Breast epithelium (tissue), 4 donors: ENCODE measurements at regions not wholly inside any gene's neighbourhood (a gene's known extent, or its start where the extent isn't known, plus 50 kb on each side); places are given as distances from the start of the nearest gene placed in this dataset.

Source experiments
- DNase-seq, 2 donors: peaks; one replicate each; pipeline ENCODE4 v3.0.0-alpha.2; 2019; ENCODE audit warnings: low spot score in 2 of 2
- H3K27ac ChIP-seq, 2 donors: fragments of 200-600 bp; sonication (generic) in 1 of 2; one replicate each; pipeline ENCODE4 v1.5.1; 2016 to 2019; ENCODE audit warnings: mild to moderate bottlenecking in 1 of 2
- H3K27me3 ChIP-seq, 2 donors: fragments of 200-600 bp; sonication (generic) in 1 of 2; one replicate each; pipeline versions ENCODE4 v1.5.1 to v1.6.0; 2017 to 2019; ENCODE audit warnings: control low read depth in 1 of 2, mild to moderate bottlenecking in 1 of 2
- H3K36me3 ChIP-seq: fragments of 200-600 bp; one replicate; pipeline ENCODE4 v1.5.1; 2019
- H3K4me1 ChIP-seq, 2 donors: fragments of 200-600 bp; sonication (generic); one replicate each; pipeline ENCODE4 v1.5.1; 2016 to 2019; ENCODE audit warnings: control low read depth in 1 of 2
- H3K4me3 ChIP-seq, 3 donors: fragments of 200-600 bp; sonication (generic); 1 replicate in 2 of 3; 2 replicates in 1 of 3; pipeline ENCODE4 v1.5.1; 2016 to 2019; ENCODE audit warnings: mild to moderate bottlenecking in 3 of 3, moderate library complexity in 2 of 3
- H3K9me3 ChIP-seq, 2 donors: fragments of 200-600 bp; sonication (generic) in 1 of 2; one replicate each; pipeline ENCODE4 v1.5.1; 2016 to 2019; ENCODE audit warnings: control low read depth in 1 of 2
- POLR2A ChIP-seq: fragments of 450-650 bp; IDR thresholded peaks from one replicate; pipeline ENCODE4 v1.6.1; 2016; ENCODE audit warnings: antibody characterized with exemption, mild to moderate bottlenecking, moderate library complexity
- POLR2AphosphoS5 ChIP-seq, 3 donors: sonication (generic); formaldehyde crosslinking; IDR thresholded peaks; one replicate each; pipeline ENCODE4 v1.6.1; 2017; ENCODE audit warnings: antibody characterized with exemption in 3 of 3
- intact Hi-C: fragments of 100-400 bp; cut with DNase I; formaldehyde crosslinking; loops from one replicate; pipeline ENCODE4 v1.15.1; 2023; ENCODE audit warnings: low total_unique reads
- TF ChIP-seq, protein P1 (sequence below), 3 donors: fragments of 450-650 bp; IDR thresholded peaks; one replicate each; pipeline ENCODE4 v1.5.1; 2016 to 2017; ENCODE audit warnings: antibody characterized with exemption in 3 of 3, mild to moderate bottlenecking in 3 of 3, moderate library complexity in 3 of 3

DNA sequence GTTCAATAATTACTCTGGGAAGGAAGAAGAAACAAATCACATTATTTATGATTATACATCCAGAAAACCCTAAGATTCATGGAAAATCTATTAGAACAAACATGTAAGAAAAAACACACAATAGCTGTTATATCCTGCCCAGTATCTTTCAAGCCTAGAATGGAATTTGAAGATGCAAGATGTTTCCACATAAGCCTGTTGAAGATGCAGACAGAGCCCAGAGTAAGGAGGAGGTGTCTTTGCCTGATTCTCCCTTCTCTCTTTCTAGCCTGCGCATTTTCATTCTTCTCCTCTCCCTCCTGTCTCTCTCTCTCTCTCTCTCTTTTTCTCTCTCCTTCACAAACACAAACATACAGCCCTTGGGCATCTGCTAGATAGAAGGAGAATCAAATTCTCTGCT is 170.1 kb upstream of the INHBA start:
- H3K36me3 ChIP-seq = no peaks in the 10 kb centered on the region

DNA sequence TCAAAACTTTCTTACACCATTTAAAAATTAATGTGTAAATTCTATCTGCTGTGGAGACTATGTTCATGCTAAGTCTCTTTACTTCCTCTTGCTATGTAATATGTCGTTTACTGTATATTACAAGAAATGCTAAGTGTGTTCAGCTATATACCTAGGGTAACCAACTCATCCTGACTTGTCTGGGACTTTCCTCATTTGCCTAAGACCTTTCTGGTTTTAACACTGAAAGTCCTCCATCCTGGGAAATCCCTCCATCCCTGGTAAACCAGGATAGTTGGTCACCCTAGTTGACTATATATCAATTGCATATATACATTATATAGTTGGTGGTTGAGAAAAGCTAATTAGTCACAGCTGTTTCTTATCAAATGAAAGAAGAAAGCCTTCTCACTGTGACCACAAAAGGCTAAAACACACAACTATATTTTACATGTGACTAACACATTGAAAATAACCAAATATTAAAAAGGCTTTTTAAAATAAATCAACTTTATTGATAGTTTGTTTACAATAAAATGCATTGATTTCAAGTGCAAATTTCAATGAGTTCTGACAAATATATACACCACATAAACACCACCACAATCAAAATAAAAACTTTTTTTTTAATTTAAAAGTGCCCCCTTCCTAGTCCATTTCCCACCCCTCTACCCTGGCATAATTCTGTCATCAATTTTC is 167.7 kb upstream of the INHBA start:
- intact Hi-C loops = no loop called here
- no peak for DNase-seq
- H3K4me1 ChIP-seq = no peaks in the 10 kb centered on the region
- peak overlapping the region in 1 of 2 donors; percentile 12 for H3K27ac ChIP-seq
- no peaks in the 10 kb centered on the region for H3K36me3 ChIP-seq
- H3K4me3 ChIP-seq = no peak overlapping the region
- H3K9me3 ChIP-seq = peaks cover under 1 to 6% of the 10 kb centered on the region in 2 donors
- no peak for TF ChIP-seq POLR2AphosphoS5 (IDR thresholded peaks at IDR 0.05)
- TF ChIP-seq, protein P1, sequence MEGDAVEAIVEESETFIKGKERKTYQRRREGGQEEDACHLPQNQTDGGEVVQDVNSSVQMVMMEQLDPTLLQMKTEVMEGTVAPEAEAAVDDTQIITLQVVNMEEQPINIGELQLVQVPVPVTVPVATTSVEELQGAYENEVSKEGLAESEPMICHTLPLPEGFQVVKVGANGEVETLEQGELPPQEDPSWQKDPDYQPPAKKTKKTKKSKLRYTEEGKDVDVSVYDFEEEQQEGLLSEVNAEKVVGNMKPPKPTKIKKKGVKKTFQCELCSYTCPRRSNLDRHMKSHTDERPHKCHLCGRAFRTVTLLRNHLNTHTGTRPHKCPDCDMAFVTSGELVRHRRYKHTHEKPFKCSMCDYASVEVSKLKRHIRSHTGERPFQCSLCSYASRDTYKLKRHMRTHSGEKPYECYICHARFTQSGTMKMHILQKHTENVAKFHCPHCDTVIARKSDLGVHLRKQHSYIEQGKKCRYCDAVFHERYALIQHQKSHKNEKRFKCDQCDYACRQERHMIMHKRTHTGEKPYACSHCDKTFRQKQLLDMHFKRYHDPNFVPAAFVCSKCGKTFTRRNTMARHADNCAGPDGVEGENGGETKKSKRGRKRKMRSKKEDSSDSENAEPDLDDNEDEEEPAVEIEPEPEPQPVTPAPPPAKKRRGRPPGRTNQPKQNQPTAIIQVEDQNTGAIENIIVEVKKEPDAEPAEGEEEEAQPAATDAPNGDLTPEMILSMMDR (IDR thresholded peaks at IDR 0.05) = no peak
- H3K27me3 ChIP-seq = no peaks in the 10 kb centered on the region

More for the DNA sequence above, 170.1 kb upstream of the INHBA start:
- no peak for DNase-seq
- Histone ChIP-seq H3K27me3 (no peaks in the 10 kb centered on the region), H3K4me1 (no peaks in the 10 kb centered on the region), H3K9me3 (no peaks in the 10 kb centered on the region), H3K4me3 (no peak overlapping the region), H3K27ac (no peak overlapping the region)
- TF ChIP-seq POLR2AphosphoS5 (IDR thresholded peaks at IDR 0.05) (no peak), POLR2A (no peak)
- TF ChIP-seq, protein P1 (IDR thresholded peaks at IDR 0.05) = no peak
- intact Hi-C loops = no loop called here

DNA sequence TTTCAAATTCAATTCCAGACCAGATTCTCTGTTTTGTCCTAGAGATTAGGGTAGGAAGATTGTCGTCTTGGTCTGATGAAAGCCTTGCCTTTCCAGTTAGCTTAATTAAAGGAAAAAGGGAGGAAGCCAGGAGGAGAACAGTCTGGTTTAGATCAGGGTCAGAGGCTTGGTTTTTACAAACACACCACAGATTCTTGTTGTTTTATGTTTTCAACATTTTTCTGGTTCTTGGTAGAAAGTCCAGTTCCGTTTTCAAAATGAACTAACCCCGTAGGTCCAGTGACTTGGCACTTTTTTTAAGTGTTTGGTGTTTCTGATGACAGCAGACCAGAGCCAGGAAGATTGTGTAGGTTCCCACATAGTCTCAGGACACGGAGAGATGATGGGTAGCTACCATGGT is 167.1 kb upstream of the INHBA start:
- intact Hi-C loops = no loop called here
- no peaks in the 10 kb centered on the region for H3K27me3 ChIP-seq
- H3K36me3 ChIP-seq = no peaks in the 10 kb centered on the region
- H3K4me1 ChIP-seq = no peaks in the 10 kb centered on the region
- peaks cover 7 to 12% of the 10 kb centered on the region in 2 donors for H3K9me3 ChIP-seq
- DNase-seq = no peak
- TF ChIP-seq POLR2A (no peak), POLR2AphosphoS5 (IDR thresholded peaks at IDR 0.05) (no peak)
- TF ChIP-seq, protein P1 (IDR thresholded peaks at IDR 0.05) = no peak
- peak overlapping the region in 1 of 3 donors; percentile 15 for H3K4me3 ChIP-seq
- H3K27ac ChIP-seq = peak overlapping the region in 1 of 2 donors; percentile 12

DNA sequence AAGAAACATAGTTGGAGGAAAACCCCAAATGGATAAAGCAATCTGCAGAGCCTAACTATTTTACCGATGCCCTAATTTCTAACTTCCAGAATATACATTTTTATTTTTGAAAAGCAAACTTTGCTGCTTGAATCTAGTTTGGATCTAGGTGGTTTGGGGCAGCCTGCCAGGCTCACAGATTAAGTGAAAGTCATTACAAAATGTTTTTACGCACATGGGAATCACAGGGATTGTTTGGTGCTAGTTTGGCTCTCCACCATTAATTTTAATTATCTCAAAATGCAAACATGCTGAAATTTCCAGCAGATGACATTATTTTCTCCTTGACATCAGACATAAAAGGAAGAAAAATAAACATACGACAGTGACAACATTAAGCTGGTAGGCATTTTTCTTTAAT is 166.7 kb upstream of the INHBA start:
- H3K4me3 ChIP-seq = no peak overlapping the region
- H3K36me3 ChIP-seq = no peaks in the 10 kb centered on the region
- no peak for DNase-seq
- no peaks in the 10 kb centered on the region for H3K4me1 ChIP-seq
- peaks cover 11 to 12% of the 10 kb centered on the region in 2 donors for H3K9me3 ChIP-seq
- H3K27ac ChIP-seq = peak overlapping the region in 1 of 2 donors; percentile 12
- no peaks in the 10 kb centered on the region for H3K27me3 ChIP-seq
- no peak for TF ChIP-seq POLR2A
- TF ChIP-seq, protein P1 (IDR thresholded peaks at IDR 0.05) = no peak
- TF ChIP-seq POLR2AphosphoS5 (IDR thresholded peaks at IDR 0.05) = no peak
- intact Hi-C loops = no loop called here

DNA sequence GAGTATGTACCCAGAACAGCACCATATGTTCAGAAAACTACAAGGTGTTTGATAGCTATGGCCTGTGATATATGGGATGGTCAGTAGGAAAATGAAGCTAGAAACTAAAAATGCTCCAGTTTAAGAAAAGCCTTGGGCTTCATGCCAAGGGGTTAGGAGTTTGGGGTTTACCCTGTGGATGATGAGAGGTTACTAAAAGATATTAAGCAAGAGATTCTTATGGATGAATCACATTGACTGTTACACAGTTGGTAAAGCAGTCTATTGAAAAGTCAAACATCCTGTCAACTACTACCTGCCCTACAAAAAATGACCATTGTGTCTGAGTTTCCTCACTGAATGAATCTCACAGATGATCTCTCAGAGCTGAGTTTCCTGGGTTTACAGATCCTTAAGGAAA is 166.2 kb upstream of the INHBA start:
- Histone ChIP-seq H3K27me3 (no peaks in the 10 kb centered on the region), H3K36me3 (no peaks in the 10 kb centered on the region), H3K27ac (no peak overlapping the region), H3K9me3 (peaks cover 11 to 12% of the 10 kb centered on the region in 2 donors), H3K4me1 (no peaks in the 10 kb centered on the region), H3K4me3 (no peak overlapping the region)
- intact Hi-C loops = no loop called here
- no peak for DNase-seq
- TF ChIP-seq POLR2A (no peak), POLR2AphosphoS5 (IDR thresholded peaks at IDR 0.05) (no peak)
- TF ChIP-seq, protein P1 (IDR thresholded peaks at IDR 0.05) = no peak
